GM08714 (cell line): ENCODE measurements at regions not wholly inside any gene's neighbourhood (a gene's known extent, or its start where the extent isn't known, plus 50 kb on each side); places are given as distances from the start of the nearest gene placed in this dataset.
"Not testable (repeated sequence)": the region's sequence is repeated elsewhere in the genome, so short reads cannot be mapped to it uniquely, and the experiment has no call there.

ENCODE experiments used
- H3K4me3 ChIP-seq: fragments of 200-500 bp; sonication (Bioruptor generic); 2 replicates; pipeline ENCODE4 v1.5.1; 2014; ENCODE audit warnings: mild to moderate bottlenecking, low read length, inconsistent platforms
- ZNF274 ChIP-seq: IDR thresholded peaks from 2 replicates; pipeline ENCODE4 v1.6.1; 2012; ENCODE audit warnings: mild to moderate bottlenecking, low read depth, low read length

GRCh38 chr16:86730086-86730485 lies 151.7 kb downstream of the FOXL1 start:
- TF ChIP-seq ZNF274 = no peak
- no peak overlapping the region for H3K4me3 ChIP-seq

- H3K4me3 ChIP-seq = no peak overlapping the region
- no peak for TF ChIP-seq ZNF274
Observed at GRCh38 chr16:86730597-86730996, 152.2 kb downstream of the FOXL1 start.

- H3K4me3 ChIP-seq = no peak overlapping the region
- no peak for TF ChIP-seq ZNF274
Observed at GRCh38 chr16:86732621-86733295, 154.4 kb downstream of the FOXL1 start.

GRCh38 chr16:86733546-86734254 lies 155.4 kb downstream of the FOXL1 start:
- no peak overlapping the region for H3K4me3 ChIP-seq
- TF ChIP-seq ZNF274 = no peak

GRCh38 chr16:86734543-86735460 lies 156.5 kb downstream of the FOXL1 start:
- TF ChIP-seq ZNF274 = no peak
- no peak overlapping the region for H3K4me3 ChIP-seq

- H3K4me3 ChIP-seq = no peak overlapping the region
- no peak for TF ChIP-seq ZNF274
Observed at GRCh38 chr16:86735727-86736126, 157.4 kb downstream of the FOXL1 start.

GRCh38 chr16:86736502-86736901 lies 158.2 kb downstream of the FOXL1 start:
- no peak for TF ChIP-seq ZNF274
- H3K4me3 ChIP-seq = no peak overlapping the region

GRCh38 chr16:86737083-86737482 lies 158.7 kb downstream of the FOXL1 start:
- H3K4me3 ChIP-seq = no peak overlapping the region

GRCh38 chr16:86738322-86738721 lies 160.0 kb downstream of the FOXL1 start:
- H3K4me3 ChIP-seq = not testable (repeated sequence)

More at GRCh38 chr16:86737083-86737482, 158.7 kb downstream of the FOXL1 start:
- TF ChIP-seq ZNF274 = no peak

- no peak overlapping the region for H3K4me3 ChIP-seq
- TF ChIP-seq ZNF274 = no peak
Observed at GRCh38 chr16:86739178-86739577, 160.8 kb downstream of the FOXL1 start.

GRCh38 chr16:86739808-86740207 lies 161.5 kb downstream of the FOXL1 start:
- no peak overlapping the region for H3K4me3 ChIP-seq
- no peak for TF ChIP-seq ZNF274

GRCh38 chr16:86740298-86740697 lies 161.9 kb downstream of the FOXL1 start:
- TF ChIP-seq ZNF274 = no peak
- no peak overlapping the region for H3K4me3 ChIP-seq

GRCh38 chr16:86740906-86741799 lies 162.8 kb downstream of the FOXL1 start:
- no peak overlapping the region; the same call in 1 of the 2 replicates for H3K4me3 ChIP-seq
- TF ChIP-seq ZNF274 = no peak

GRCh38 chr16:86747761-86748160 lies 169.4 kb downstream of the FOXL1 start:
- TF ChIP-seq ZNF274 = no peak
- no peak overlapping the region for H3K4me3 ChIP-seq
